Cardiac fibroblast (primary cell): ENCODE measurements at regions not wholly inside any gene's neighbourhood (a gene's known extent, or its start where the extent isn't known, plus 50 kb on each side); places are given as distances from the start of the nearest gene placed in this dataset.

Experiments
- DNase-seq, 2 donors: peaks; one replicate each; pipeline versions ENCODE4 v3.0.0 to v3.0.0-alpha.2; 2010; ENCODE audit warnings: low read depth in 2 of 2
- H3K4me3 ChIP-seq, 2 donors: replicated peaks in 1 of 2; 1 replicate in 1 of 2; 2 replicates in 1 of 2; pipeline ENCODE4 v1.5.1; 2011; ENCODE audit warnings: low read depth in 2 of 2, low read length in 2 of 2, mild to moderate bottlenecking in 2 of 2, moderate library complexity in 1 of 2
- CTCF ChIP-seq: IDR thresholded peaks from one replicate; pipeline ENCODE4 v1.5.1; 2011; ENCODE audit warnings: low read depth, mild to moderate bottlenecking, low read length, inconsistent platforms

- TF ChIP-seq CTCF, result no peak
- no peak for DNase-seq
- H3K4me3 ChIP-seq, result no peak overlapping the region
Measured at GRCh38 chr9:30575691-30576090, 1808.8 kb upstream of the ACO1 start.

- DNase-seq, result no peak
- H3K4me3 ChIP-seq, result no peak overlapping the region
- no peak for TF ChIP-seq CTCF
Measured at GRCh38 chr9:30579810-30580209, 1804.6 kb upstream of the ACO1 start.

GRCh38 chr9:30582240-30582639 is 1802.2 kb upstream of the ACO1 start:
- H3K4me3 ChIP-seq, result no peak overlapping the region
- DNase-seq, result no peak
- TF ChIP-seq CTCF, result no peak

GRCh38 chr9:30584559-30584958 is 1799.9 kb upstream of the ACO1 start:
- no peak for DNase-seq
- TF ChIP-seq CTCF, result no peak
- no peak overlapping the region for H3K4me3 ChIP-seq

- DNase-seq, result no peak
- TF ChIP-seq CTCF, result no peak
- no peak overlapping the region for H3K4me3 ChIP-seq
Measured at GRCh38 chr9:30591461-30591860, 1793.0 kb upstream of the ACO1 start.

GRCh38 chr9:30597608-30598007 is 1786.8 kb upstream of the ACO1 start:
- no peak for TF ChIP-seq CTCF

GRCh38 chr9:30605936-30606335 is 1778.5 kb upstream of the ACO1 start:
- DNase-seq, result no peak
- TF ChIP-seq CTCF, result no peak
- no peak overlapping the region for H3K4me3 ChIP-seq

More at GRCh38 chr9:30597608-30598007, 1786.8 kb upstream of the ACO1 start:
- H3K4me3 ChIP-seq, result no peak overlapping the region
- no peak for DNase-seq
